Left lung (tissue), 4 donors: ENCODE measurements at regions not wholly inside any gene's neighbourhood (a gene's known extent, or its start where the extent isn't known, plus 50 kb on each side); places are given as distances from the start of the nearest gene placed in this dataset.

ENCODE experiments used
- ATAC-seq: fragments of 200-7000 bp; cut with Tn5 transposase; one replicate; pipeline ENCODE4 v1.9.1; 2020; ENCODE audit warnings: moderate library complexity
- DNase-seq, 4 donors: peaks; one replicate each; pipeline ENCODE4 v3.0.0-alpha.2; 2013 to 2020
- H3K27ac ChIP-seq, 2 donors: fragments of 200-600 bp; sonication (generic) in 1 of 2; one replicate each; pipeline versions ENCODE4 v1.5.0 to v1.8.0; 2020 to 2021
- H3K27me3 ChIP-seq, 2 donors: fragments of 200-600 bp; sonication (generic) in 1 of 2; one replicate each; pipeline versions ENCODE4 v1.5.0 to v1.8.0; 2020 to 2021
- H3K36me3 ChIP-seq, 2 donors: fragments of 200-600 bp; sonication (generic) in 1 of 2; one replicate each; pipeline versions ENCODE4 v1.5.0 to v1.8.0; 2020 to 2021
- H3K4me1 ChIP-seq, 2 donors: fragments of 200-600 bp; one replicate each; pipeline ENCODE4 v1.8.0; 2021
- H3K4me3 ChIP-seq, 2 donors: fragments of 200-600 bp; sonication (generic) in 1 of 2; one replicate each; pipeline versions ENCODE4 v1.5.0 to v1.8.0; 2020 to 2021; ENCODE audit warnings: mild to moderate bottlenecking in 1 of 2
- H3K9me3 ChIP-seq, 2 donors: fragments of 200-600 bp; sonication (generic) in 1 of 2; one replicate each; pipeline versions ENCODE4 v1.5.0 to v1.8.0; 2020 to 2021
- intact Hi-C, 2 donors: fragments of 100-400 bp; cut with DNase I; formaldehyde crosslinking; loops; one replicate each; pipeline versions ENCODE4 v1.11.2 to v1.14.2; 2022
- TF ChIP-seq, protein P1 (sequence below), 2 donors: fragments of 200-600 bp; sonication (generic) in 1 of 2; IDR thresholded peaks; one replicate each; pipeline versions ENCODE4 v1.5.0 to v1.8.0; 2021; ENCODE audit warnings: antibody characterized with exemption in 2 of 2
- donor health status: DM: no; HTN: yes; CAD: no.
- donor health status: DM: no; HTN: no; CAD: no.

- no peaks in the 10 kb centered on the region for H3K4me1 ChIP-seq
Observed at GRCh38 chr2:155240176-155240575, 541.7 kb downstream of the KCNJ3 start.

DNA sequence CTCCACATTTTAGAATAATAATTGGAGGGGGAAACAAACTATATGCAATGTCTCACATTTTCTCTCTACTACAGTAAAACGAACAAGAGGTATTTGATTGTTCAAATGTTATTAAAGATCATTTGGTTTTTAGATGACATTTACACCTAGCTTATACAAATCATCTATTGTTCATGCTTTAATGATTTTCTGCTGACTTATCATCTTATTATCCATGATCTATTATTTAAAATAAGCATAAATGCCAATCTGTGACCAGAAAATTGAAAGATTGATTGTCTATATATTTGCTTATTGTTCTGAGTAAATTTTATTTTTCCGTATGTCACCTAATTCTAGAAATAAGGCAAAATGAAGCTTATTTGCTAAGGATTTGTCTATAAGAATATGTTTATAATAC is 537.2 kb downstream of the KCNJ3 start:
- no peaks in the 10 kb centered on the region for H3K36me3 ChIP-seq
- H3K4me1 ChIP-seq: no peaks in the 10 kb centered on the region
- TF ChIP-seq, protein P1, sequence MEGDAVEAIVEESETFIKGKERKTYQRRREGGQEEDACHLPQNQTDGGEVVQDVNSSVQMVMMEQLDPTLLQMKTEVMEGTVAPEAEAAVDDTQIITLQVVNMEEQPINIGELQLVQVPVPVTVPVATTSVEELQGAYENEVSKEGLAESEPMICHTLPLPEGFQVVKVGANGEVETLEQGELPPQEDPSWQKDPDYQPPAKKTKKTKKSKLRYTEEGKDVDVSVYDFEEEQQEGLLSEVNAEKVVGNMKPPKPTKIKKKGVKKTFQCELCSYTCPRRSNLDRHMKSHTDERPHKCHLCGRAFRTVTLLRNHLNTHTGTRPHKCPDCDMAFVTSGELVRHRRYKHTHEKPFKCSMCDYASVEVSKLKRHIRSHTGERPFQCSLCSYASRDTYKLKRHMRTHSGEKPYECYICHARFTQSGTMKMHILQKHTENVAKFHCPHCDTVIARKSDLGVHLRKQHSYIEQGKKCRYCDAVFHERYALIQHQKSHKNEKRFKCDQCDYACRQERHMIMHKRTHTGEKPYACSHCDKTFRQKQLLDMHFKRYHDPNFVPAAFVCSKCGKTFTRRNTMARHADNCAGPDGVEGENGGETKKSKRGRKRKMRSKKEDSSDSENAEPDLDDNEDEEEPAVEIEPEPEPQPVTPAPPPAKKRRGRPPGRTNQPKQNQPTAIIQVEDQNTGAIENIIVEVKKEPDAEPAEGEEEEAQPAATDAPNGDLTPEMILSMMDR (IDR thresholded peaks at IDR 0.05): no peak
- no peaks in the 10 kb centered on the region for H3K27me3 ChIP-seq
- ATAC-seq (no peak), DNase-seq (no peak)
- intact Hi-C loops: no loop called here
- H3K27ac ChIP-seq: no peak overlapping the region
- no peaks in the 10 kb centered on the region for H3K9me3 ChIP-seq
- H3K4me3 ChIP-seq: no peak overlapping the region

More at GRCh38 chr2:155240176-155240575, 541.7 kb downstream of the KCNJ3 start:
- ATAC-seq: no peak
- no peaks in the 10 kb centered on the region for H3K27me3 ChIP-seq
- no peak overlapping the region for H3K27ac ChIP-seq
- no peaks in the 10 kb centered on the region for H3K9me3 ChIP-seq
- H3K36me3 ChIP-seq: no peaks in the 10 kb centered on the region
- H3K4me3 ChIP-seq: no peak overlapping the region
- TF ChIP-seq, protein P1 (IDR thresholded peaks at IDR 0.05): no peak
- intact Hi-C loops: no loop called here
- DNase-seq: no peak

DNA sequence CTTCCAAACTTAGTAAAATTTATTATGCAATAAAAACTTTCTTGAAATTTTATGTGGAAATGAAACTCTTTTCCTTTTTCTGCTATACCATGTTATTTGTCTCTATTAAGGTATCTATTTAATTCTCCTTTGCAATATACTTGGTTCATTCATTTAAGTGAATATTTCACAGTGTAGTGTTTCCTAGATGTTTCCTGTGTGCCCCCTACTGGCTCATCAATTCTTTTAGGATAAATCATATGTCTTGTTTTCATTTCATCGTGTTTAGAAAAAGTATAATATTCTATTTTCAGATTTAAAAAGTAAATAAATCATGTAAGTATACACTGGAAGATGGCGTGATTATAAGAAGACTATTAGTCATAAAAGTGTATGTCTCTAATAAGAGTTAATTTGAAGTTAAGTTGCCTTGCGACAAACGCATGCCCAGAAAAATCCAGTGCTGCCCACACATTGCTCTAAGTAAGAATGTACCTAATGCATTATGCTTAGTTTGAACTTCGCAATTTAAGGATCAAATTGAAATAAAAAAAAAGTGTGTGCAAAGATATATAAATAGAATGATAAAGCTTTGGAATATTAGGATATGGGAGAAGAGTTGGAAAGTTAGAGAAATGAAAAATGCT is 525.4 kb downstream of the KCNJ3 start:
- intact Hi-C loops: no loop called here
- no peaks in the 10 kb centered on the region for H3K4me1 ChIP-seq
- TF ChIP-seq, protein P1 (IDR thresholded peaks at IDR 0.05): peak in 1 of 2 donors; percentile 28
- H3K27me3 ChIP-seq: no peaks in the 10 kb centered on the region
- H3K9me3 ChIP-seq: no peaks in the 10 kb centered on the region
- no peak overlapping the region for H3K27ac ChIP-seq
- peak in 2 of 4 donors; percentile 1 to 22 for DNase-seq
- H3K4me3 ChIP-seq: no peak overlapping the region
- ATAC-seq: no peak
- H3K36me3 ChIP-seq: no peaks in the 10 kb centered on the region

DNA sequence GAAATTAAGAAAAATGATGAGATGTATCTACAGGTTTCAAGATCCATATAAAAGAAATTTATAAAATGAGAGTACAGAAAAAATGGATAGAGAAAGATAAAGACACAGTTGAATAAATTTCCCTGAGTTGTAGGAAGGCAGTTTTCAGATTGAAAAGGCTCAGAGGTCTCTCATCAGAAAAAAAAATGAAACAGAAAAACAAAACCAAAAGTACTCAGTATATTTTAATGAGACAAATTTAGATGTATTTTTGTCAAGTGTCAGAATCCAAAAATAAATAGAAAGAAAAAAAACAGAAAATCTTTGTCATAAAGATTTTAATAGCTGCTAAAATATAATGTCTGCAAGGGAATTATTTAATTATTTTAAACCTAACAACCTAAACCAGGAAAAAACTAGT is 520.5 kb downstream of the KCNJ3 start:
- Histone ChIP-seq H3K4me3 (no peak overlapping the region), H3K4me1 (no peaks in the 10 kb centered on the region), H3K27ac (no peak overlapping the region), H3K9me3 (no peaks in the 10 kb centered on the region), H3K27me3 (no peaks in the 10 kb centered on the region), H3K36me3 (no peaks in the 10 kb centered on the region)
- ATAC-seq (no peak), DNase-seq (no peak)
- TF ChIP-seq, protein P1 (IDR thresholded peaks at IDR 0.05): no peak
- intact Hi-C loops: no loop called here

DNA sequence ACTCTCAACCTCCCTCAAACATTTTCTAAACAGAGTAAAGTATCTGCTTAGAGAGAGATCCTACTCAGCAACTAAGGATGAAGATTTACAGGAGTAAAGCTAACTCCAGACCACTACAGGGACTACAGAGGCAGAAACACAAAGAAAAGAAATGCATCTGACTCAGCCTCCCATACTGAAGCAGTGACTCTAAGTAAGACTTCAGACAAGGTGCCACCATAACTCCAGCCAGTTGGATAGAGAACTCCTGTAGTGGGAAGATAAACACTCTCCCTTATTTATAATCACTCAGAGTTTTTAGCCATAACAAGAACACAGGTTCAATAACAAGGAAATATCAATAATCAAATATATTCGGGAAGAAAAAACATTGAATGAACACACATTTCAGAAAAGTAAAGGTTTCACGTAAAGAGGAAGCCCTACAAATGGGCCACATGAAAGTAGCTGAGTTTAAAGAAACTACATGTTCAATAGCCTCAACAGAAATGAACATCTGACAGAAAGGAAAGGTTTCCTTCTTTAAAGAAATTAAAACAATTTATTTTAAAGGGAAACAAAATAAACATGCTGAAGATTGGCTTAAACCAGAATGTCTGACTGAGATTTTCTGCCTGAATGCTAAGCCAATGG is 519.9 kb downstream of the KCNJ3 start:
- Histone ChIP-seq H3K27ac (no peak overlapping the region), H3K9me3 (no peaks in the 10 kb centered on the region), H3K4me1 (no peaks in the 10 kb centered on the region), H3K27me3 (no peaks in the 10 kb centered on the region), H3K4me3 (no peak overlapping the region), H3K36me3 (no peaks in the 10 kb centered on the region)
- TF ChIP-seq, protein P1 (IDR thresholded peaks at IDR 0.05): no peak
- intact Hi-C loops: no loop called here
- ATAC-seq (no peak), DNase-seq (no peak)
